ENCODE measurements at regions not wholly inside any gene's neighbourhood (a gene's known extent, or its start where the extent isn't known, plus 50 kb on each side); places are given as distances from the start of the nearest gene placed in this dataset.

DNA sequence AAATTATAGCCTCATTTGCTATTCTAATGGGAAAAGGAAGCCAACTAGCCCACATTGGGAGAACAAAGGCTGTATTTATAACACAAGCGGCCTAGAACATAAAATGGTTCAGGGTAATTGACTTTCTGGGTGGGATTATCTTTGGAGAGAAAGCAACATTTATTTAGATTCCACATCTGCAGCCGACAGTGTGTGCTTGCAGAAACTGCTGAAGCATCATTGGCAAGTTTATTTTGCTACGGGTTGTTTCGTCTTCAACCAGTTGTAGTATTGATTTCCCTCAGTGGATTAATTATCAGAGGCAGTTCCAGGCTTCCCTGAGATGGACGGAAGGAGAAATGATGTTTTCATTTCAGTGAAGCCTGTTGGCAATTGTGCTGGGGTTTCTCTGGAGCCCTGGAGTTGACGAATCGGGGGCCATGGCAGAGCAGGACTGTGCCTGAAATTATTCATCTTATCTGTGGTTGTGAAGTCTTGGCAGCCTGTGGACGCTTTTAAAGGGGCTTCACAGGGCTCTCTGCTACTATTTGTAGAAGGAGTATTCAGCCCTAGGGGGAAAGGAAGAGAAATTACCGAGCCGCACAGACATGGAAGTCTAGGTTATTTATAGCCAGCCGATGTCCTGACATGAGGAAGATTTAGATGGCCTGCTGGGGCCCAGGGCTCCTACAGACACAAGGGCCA, 290.6 kb upstream of the IRX4 start:
- Histone ChIP-seq H3K9ac (ENCODE audit: low read depth, low read length) (no peak overlapping the region), H3K27me3 (ENCODE audit: insufficient read depth, low read length, poor library complexity) (peaks cover 8% of the 10 kb centered on the region), H3K4me2 (ENCODE audit: insufficient read depth, low read length) (no peak overlapping the region), H3K9me3 (ENCODE audit: insufficient read depth, low read length, severe bottlenecking) (no peaks in the 10 kb centered on the region), H2AFZ (ENCODE audit: low read depth, low read length) (no peak overlapping the region), H3K4me3 (ENCODE audit: low read depth in 1 of 2, low read length in 2 of 2) (no peak overlapping the region), H4K20me1 (ENCODE audit: insufficient read depth, low read length) (no peaks in the 10 kb centered on the region), H3K36me3 (ENCODE audit: insufficient read depth, low read length) (no peaks in the 10 kb centered on the region), H3K79me2 (ENCODE audit: insufficient read depth, low read length) (no peaks in the 10 kb centered on the region), H3K4me1 (ENCODE audit: insufficient read depth, low read length) (no peaks in the 10 kb centered on the region), H3K27ac (ENCODE audit: low read length) (no peak overlapping the region)
- DNase-seq (no peak), ATAC-seq (ENCODE audit: insufficient read depth, low read depth) (no peak)
- no peak for TF ChIP-seq EZH2 (IDR thresholded peaks at IDR 0.05; ENCODE audit: borderline replicate concordance, low read depth, low read length, severe bottlenecking)
- TF ChIP-seq, protein P1, sequence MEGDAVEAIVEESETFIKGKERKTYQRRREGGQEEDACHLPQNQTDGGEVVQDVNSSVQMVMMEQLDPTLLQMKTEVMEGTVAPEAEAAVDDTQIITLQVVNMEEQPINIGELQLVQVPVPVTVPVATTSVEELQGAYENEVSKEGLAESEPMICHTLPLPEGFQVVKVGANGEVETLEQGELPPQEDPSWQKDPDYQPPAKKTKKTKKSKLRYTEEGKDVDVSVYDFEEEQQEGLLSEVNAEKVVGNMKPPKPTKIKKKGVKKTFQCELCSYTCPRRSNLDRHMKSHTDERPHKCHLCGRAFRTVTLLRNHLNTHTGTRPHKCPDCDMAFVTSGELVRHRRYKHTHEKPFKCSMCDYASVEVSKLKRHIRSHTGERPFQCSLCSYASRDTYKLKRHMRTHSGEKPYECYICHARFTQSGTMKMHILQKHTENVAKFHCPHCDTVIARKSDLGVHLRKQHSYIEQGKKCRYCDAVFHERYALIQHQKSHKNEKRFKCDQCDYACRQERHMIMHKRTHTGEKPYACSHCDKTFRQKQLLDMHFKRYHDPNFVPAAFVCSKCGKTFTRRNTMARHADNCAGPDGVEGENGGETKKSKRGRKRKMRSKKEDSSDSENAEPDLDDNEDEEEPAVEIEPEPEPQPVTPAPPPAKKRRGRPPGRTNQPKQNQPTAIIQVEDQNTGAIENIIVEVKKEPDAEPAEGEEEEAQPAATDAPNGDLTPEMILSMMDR (IDR thresholded peaks at IDR 0.05; ENCODE audit: borderline replicate concordance, extremely low read depth, low read length, poor library complexity, severe bottlenecking), result no peak

DNA sequence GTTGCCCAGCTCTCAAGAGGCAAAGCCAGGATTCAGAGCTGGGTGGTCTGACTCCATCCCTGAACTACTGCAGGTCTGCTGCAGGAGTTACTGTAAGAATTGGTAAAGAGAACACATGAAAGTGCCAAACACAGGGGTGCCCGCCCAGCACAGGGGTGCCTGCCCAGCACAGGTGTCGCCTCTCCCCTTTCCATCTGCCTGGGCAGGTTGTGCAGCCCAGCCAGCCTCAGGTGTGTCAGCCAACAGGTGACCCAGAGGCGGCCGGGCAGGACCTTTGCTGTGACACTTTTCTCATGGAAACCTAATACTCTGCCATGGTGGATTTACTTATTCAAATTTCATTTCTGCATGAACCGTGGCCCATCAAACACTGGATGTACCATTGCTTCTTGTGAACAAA, 289.7 kb upstream of the IRX4 start:
- no peak for ATAC-seq (ENCODE audit: insufficient read depth, low read depth)
- peaks cover 8% of the 10 kb centered on the region for H3K27me3 ChIP-seq (ENCODE audit: insufficient read depth, low read length, poor library complexity)
- no peak for TF ChIP-seq EZH2 (IDR thresholded peaks at IDR 0.05; ENCODE audit: borderline replicate concordance, low read depth, low read length, severe bottlenecking)
- TF ChIP-seq, protein P1 (IDR thresholded peaks at IDR 0.05; ENCODE audit: borderline replicate concordance, extremely low read depth, low read length, poor library complexity, severe bottlenecking), result no peak

DNA sequence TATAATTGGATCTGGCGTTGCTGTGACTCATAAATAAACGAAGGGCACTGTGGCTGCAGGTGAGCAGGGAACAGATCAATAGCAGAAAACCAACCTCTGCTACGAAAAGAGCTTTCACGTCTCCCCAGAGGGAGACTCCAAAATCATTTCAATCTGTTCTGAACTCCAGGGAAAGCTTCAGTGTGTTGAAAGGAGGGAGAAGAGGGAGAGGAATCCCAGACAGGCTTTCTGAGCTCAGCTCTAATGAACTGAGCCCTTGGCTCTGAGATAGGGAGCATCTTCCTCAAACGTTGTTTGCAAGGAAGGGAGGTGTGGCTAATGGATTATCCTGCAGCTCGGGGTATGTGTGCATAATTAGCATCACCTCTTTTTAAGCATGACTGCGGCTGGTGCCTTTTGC, 288.0 kb upstream of the IRX4 start:
- Histone ChIP-seq H3K9ac (ENCODE audit: low read depth, low read length) (no peak overlapping the region), H3K27me3 (ENCODE audit: insufficient read depth, low read length, poor library complexity) (peaks cover 8% of the 10 kb centered on the region), H2AFZ (ENCODE audit: low read depth, low read length) (no peak overlapping the region), H3K4me3 (ENCODE audit: low read depth in 1 of 2, low read length in 2 of 2) (no peak overlapping the region), H3K9me3 (ENCODE audit: insufficient read depth, low read length, severe bottlenecking) (no peaks in the 10 kb centered on the region), H3K4me1 (ENCODE audit: insufficient read depth, low read length) (no peaks in the 10 kb centered on the region), H4K20me1 (ENCODE audit: insufficient read depth, low read length) (no peaks in the 10 kb centered on the region), H3K36me3 (ENCODE audit: insufficient read depth, low read length) (no peaks in the 10 kb centered on the region), H3K79me2 (ENCODE audit: insufficient read depth, low read length) (no peaks in the 10 kb centered on the region), H3K27ac (ENCODE audit: low read length) (no peak overlapping the region), H3K4me2 (ENCODE audit: insufficient read depth, low read length) (no peak overlapping the region)
- TF ChIP-seq EZH2 (IDR thresholded peaks at IDR 0.05; ENCODE audit: borderline replicate concordance, low read depth, low read length, severe bottlenecking), result no peak
- TF ChIP-seq, protein P1 (IDR thresholded peaks at IDR 0.05; ENCODE audit: borderline replicate concordance, extremely low read depth, low read length, poor library complexity, severe bottlenecking), result no peak
- DNase-seq (no peak), ATAC-seq (ENCODE audit: insufficient read depth, low read depth) (no peak)

More for the DNA sequence above, 289.7 kb upstream of the IRX4 start:
- Histone ChIP-seq H3K27ac (ENCODE audit: low read length) (no peak overlapping the region), H4K20me1 (ENCODE audit: insufficient read depth, low read length) (no peaks in the 10 kb centered on the region), H3K79me2 (ENCODE audit: insufficient read depth, low read length) (no peaks in the 10 kb centered on the region), H3K36me3 (ENCODE audit: insufficient read depth, low read length) (no peaks in the 10 kb centered on the region), H3K4me3 (ENCODE audit: low read depth in 1 of 2, low read length in 2 of 2) (no peak overlapping the region), H3K4me1 (ENCODE audit: insufficient read depth, low read length) (no peaks in the 10 kb centered on the region), H3K4me2 (ENCODE audit: insufficient read depth, low read length) (no peak overlapping the region), H2AFZ (ENCODE audit: low read depth, low read length) (no peak overlapping the region), H3K9me3 (ENCODE audit: insufficient read depth, low read length, severe bottlenecking) (no peaks in the 10 kb centered on the region), H3K9ac (ENCODE audit: low read depth, low read length) (no peak overlapping the region)
- DNase-seq, result no peak

Measured in DND-41 (cell line).